K562 (cell line): ENCODE measurements at regions not wholly inside any gene's neighbourhood (a gene's known extent, or its start where the extent isn't known, plus 50 kb on each side); places are given as distances from the start of the nearest gene placed in this dataset.

Experiments
- ATAC-seq: fragments of 200-7000 bp; cut with Tn5 transposase; 3 replicates; pipeline ENCODE4 v1.9.1; 2020; ENCODE audit warnings: moderate library complexity
- BruUV-seq: library from RNA; stranded (reverse); fragments of 400-500 nt; replicated peaks from 2 replicates; lab custom pipeline; 2021; lab: Mats Ljungman, UMichigan
- CTCF ChIA-PET: fragments of 300-600 bp; formaldehyde crosslinking; extraction: SDS; loops from one replicate; lab custom pipeline; 2021; ENCODE audit warnings: low intra/inter-chr PET ratio; lab: Yijun Ruan, JAX
- POLR2A ChIA-PET: fragments of 300-600, 350-650 bp; sonication (Branson Sonifier 250); formaldehyde crosslinking; extraction: SDS; loops from one replicate; lab custom pipeline; 2021; ENCODE audit warnings: antibody characterized with exemption, inconsistent platforms; lab: Yijun Ruan, JAX
- DNase-seq, 4 experiments: peaks; one replicate each; pipeline versions ENCODE4 v3.0.0 to v3.0.0-alpha.2; 2011 to 2018; ENCODE audit warnings: low spot score in 3 of 4, mixed read lengths in 3 of 4; ENCODE audit errors: extremely low read depth in 1 of 4
- FAIRE-seq: peaks from 2 replicates; lab custom pipeline; 2011; peaks lifted over from hg19 to GRCh38; lab: Jason Lieb, UNC
- H2AFZ ChIP-seq: 2 replicates; pipeline ENCODE4 v1.6.0; 2011; ENCODE audit warnings: low read depth, low read length, control low read depth, inconsistent platforms
- H3K27ac ChIP-seq: fragments of 200-600 bp; 3 replicates; pipeline ENCODE4 v1.8.0; 2011; ENCODE audit warnings: low read depth, mild to moderate bottlenecking, control low read depth, inconsistent platforms, low read length, moderate library complexity, mixed read lengths; ENCODE audit errors: extremely low read depth
- H3K27me3 ChIP-seq, 2 experiments: fragments of 300-600 bp in 1 of 2; 2 replicates in 1 of 2; 3 replicates in 1 of 2; pipeline versions ENCODE4 v1.6.0 to v1.8.0; 2011; ENCODE audit warnings: inconsistent platforms in 2 of 2, low read length in 2 of 2, mild to moderate bottlenecking in 1 of 2, mixed read lengths in 1 of 2, moderate library complexity in 1 of 2; ENCODE audit not compliant: control insufficient read depth in 2 of 2, insufficient read depth in 2 of 2
- H3K36me3 ChIP-seq: fragments of 300-600 bp; 3 replicates; pipeline ENCODE4 v1.8.0; 2011; ENCODE audit warnings: mild to moderate bottlenecking, low read length, inconsistent platforms; ENCODE audit not compliant: control insufficient read depth, insufficient read depth
- H3K4me1 ChIP-seq, 2 experiments: fragments of 200-600 bp in 1 of 2; replicated peaks in 1 of 2; 2 replicates in 1 of 2; 3 replicates in 1 of 2; pipeline versions ENCODE4 v1.5.1 to v1.8.0; 2011; ENCODE audit warnings: inconsistent platforms in 2 of 2, low read length in 2 of 2, mild to moderate bottlenecking in 1 of 2, mixed read lengths in 1 of 2, moderate library complexity in 1 of 2; ENCODE audit not compliant: control insufficient read depth in 2 of 2, insufficient read depth in 2 of 2
- H3K4me2 ChIP-seq: 2 replicates; pipeline ENCODE4 v1.6.1; 2011; ENCODE audit warnings: low read length, control low read depth, inconsistent platforms, mixed read lengths; ENCODE audit not compliant: insufficient read depth
- H3K4me3 ChIP-seq: fragments of 200-600 bp; sonication (generic), shearing (Covaris generic); 2 replicates; pipeline ENCODE4 v1.5.1; 2016; ENCODE audit warnings: control low read depth, inconsistent platforms
- H3K79me2 ChIP-seq: fragments of 200-600 bp; 3 replicates; pipeline ENCODE4 v1.8.0; 2011; ENCODE audit warnings: low read length, inconsistent platforms; ENCODE audit not compliant: control insufficient read depth, insufficient read depth
- H3K9ac ChIP-seq, 2 experiments: 2 replicates each; pipeline versions ENCODE4 v1.6.0 to v1.6.1; 2011; ENCODE audit warnings: low read depth in 2 of 2, low read length in 2 of 2, control low read depth in 1 of 2, inconsistent platforms in 1 of 2, mild to moderate bottlenecking in 1 of 2, mixed read lengths in 1 of 2; ENCODE audit not compliant: insufficient read depth in 1 of 2
- H3K9me1 ChIP-seq: one replicate; pipeline ENCODE4 v1.6.0; 2011; ENCODE audit warnings: inconsistent platforms, mild to moderate bottlenecking, low read length, moderate library complexity; ENCODE audit not compliant: control insufficient read depth, insufficient read depth
- H3K9me3 ChIP-seq: replicated peaks from 2 replicates; pipeline ENCODE4 v1.5.1; 2011; ENCODE audit warnings: low read depth, low read length, inconsistent platforms; ENCODE audit not compliant: control insufficient read depth, insufficient read depth
- H4K20me1 ChIP-seq: replicated peaks from 2 replicates; pipeline ENCODE4 v1.6.1; 2011; ENCODE audit warnings: low read length, inconsistent platforms, mixed read lengths; ENCODE audit not compliant: control insufficient read depth, insufficient read depth
- DDX20 ChIP-seq: fragments of 450-650 bp; IDR thresholded peaks from 2 replicates; pipeline ENCODE4 v1.6.1; 2016; ENCODE audit warnings: missing genetic modification characterization, low read depth, mild to moderate bottlenecking, missing compliant biosample characterization, moderate library complexity
- FOXK1 ChIP-seq: sonication (generic); formaldehyde crosslinking; IDR thresholded peaks from 2 replicates; pipeline ENCODE4 v1.8.0; 2022; ENCODE audit warnings: missing genetic modification reagents, mild to moderate bottlenecking, borderline replicate concordance
- ZC3H11A ChIP-seq: IDR thresholded peaks from 2 replicates; pipeline ENCODE4 v1.6.1; 2012; ENCODE audit warnings: low read depth, low read length, improper control_type of control experiment
- ZNF444 ChIP-seq: fragments of 250-450 bp; sonication (Bioruptor Pico); IDR thresholded peaks from 2 replicates; pipeline ENCODE4 v1.4.0; 2020; ENCODE audit warnings: mild to moderate bottlenecking, moderate library complexity
- ZNF695 ChIP-seq: fragments of 450-650 bp; formaldehyde crosslinking; IDR thresholded peaks from 2 replicates; pipeline ENCODE4 v1.4.0; 2020; ENCODE audit warnings: mild to moderate bottlenecking, moderate library complexity
- WGBS: fragments of 100-300 bp; shearing (Covaris generic); methylation state at CpG from one replicate; pipeline ENCODE4 v1.1.6; 2016; ENCODE audit warnings: low coverage, mixed read lengths; ENCODE audit not compliant: insufficient coverage; ENCODE audit errors: missing lambda C conversion rate; 5-methylcytosine and 5-hydroxymethylcytosine counted together
- in situ Hi-C: fragments of 300-500 bp; cut with MboI; formaldehyde crosslinking; loops from 4 replicates; pipeline ENCODE4 v1.15.0; 2018; ENCODE audit warnings: inconsistent platforms, mixed read lengths
- intact Hi-C: fragments of 100-400 bp; cut with micrococcal nuclease; formaldehyde crosslinking; loops from 2 replicates; pipeline ENCODE4 v1.14.2; 2022
- TF ChIP-seq, protein P1 (sequence below): fragments of 450-650 bp; IDR thresholded peaks from 2 replicates; pipeline ENCODE4 v1.6.1; 2018; ENCODE audit not compliant: partially characterized antibody
- TF ChIP-seq, protein P2 (sequence below), 2 experiments: fragments of 450-650 bp; IDR thresholded peaks; 2 replicates each; pipeline ENCODE4 v1.6.1; 2018; ENCODE audit warnings: mild to moderate bottlenecking in 2 of 2, low read depth in 1 of 2; ENCODE audit not compliant: partially characterized antibody in 2 of 2

DNA sequence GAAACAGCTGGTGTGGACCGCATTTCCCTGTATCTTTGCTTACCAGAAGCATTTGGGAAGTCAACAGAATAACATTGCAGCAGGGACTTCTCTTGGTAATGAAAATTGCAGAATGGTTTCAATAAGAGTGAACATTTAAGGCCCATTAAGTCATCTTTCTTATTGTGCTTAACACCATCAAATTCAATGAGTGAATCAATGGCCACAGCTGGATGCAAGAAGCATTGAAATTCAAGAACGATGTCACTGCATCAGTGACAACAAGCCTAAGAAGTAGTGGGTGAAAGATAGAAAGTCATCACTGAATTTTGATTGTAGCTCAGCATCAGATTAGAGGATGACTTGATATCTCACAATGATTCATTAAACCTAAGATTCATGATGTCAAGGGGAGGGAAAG is 93.9 kb upstream of the GPM6A start:
- no peak for ATAC-seq

More for the DNA sequence above, 93.9 kb upstream of the GPM6A start:
- Histone ChIP-seq H3K9me1 (no peaks in the 10 kb centered on the region), H3K4me1 (no peaks in the 10 kb centered on the region), H3K4me2 (no peak overlapping the region), H3K36me3 (no peaks in the 10 kb centered on the region), H3K79me2 (no peaks in the 10 kb centered on the region), H4K20me1 (no peaks in the 10 kb centered on the region), H2AFZ (no peak overlapping the region), H3K27me3 (no peaks in the 10 kb centered on the region), H3K9ac (no peak overlapping the region), H3K27ac (no peak overlapping the region), H3K9me3 (no peaks in the 10 kb centered on the region), H3K4me3 (no peak overlapping the region)
- BruUV-seq = no TSS peak
- no peak for DNase-seq
- TF ChIP-seq, protein P1, sequence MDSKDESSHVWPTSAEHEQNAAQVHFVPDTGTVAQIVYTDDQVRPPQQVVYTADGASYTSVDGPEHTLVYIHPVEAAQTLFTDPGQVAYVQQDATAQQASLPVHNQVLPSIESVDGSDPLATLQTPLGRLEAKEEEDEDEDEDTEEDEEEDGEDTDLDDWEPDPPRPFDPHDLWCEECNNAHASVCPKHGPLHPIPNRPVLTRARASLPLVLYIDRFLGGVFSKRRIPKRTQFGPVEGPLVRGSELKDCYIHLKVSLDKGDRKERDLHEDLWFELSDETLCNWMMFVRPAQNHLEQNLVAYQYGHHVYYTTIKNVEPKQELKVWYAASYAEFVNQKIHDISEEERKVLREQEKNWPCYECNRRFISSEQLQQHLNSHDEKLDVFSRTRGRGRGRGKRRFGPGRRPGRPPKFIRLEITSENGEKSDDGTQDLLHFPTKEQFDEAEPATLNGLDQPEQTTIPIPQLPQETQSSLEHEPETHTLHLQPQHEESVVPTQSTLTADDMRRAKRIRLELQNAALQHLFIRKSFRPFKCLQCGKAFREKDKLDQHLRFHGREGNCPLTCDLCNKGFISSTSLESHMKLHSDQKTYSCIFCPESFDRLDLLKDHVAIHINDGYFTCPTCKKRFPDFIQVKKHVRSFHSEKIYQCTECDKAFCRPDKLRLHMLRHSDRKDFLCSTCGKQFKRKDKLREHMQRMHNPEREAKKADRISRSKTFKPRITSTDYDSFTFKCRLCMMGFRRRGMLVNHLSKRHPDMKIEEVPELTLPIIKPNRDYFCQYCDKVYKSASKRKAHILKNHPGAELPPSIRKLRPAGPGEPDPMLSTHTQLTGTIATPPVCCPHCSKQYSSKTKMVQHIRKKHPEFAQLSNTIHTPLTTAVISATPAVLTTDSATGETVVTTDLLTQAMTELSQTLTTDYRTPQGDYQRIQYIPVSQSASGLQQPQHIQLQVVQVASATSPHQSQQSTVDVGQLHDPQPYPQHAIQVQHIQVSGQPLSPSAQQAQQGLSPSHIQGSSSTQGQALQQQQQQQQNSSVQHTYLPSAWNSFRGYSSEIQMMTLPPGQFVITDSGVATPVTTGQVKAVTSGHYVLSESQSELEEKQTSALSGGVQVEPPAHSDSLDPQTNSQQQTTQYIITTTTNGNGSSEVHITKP = no peak
- TF ChIP-seq FOXK1 (CRISPR knock-in tag) (no peak), DDX20 (tag) (no peak), ZNF695 (no peak), ZC3H11A (no peak), ZNF444 (no peak)
- TF ChIP-seq, protein P2, sequence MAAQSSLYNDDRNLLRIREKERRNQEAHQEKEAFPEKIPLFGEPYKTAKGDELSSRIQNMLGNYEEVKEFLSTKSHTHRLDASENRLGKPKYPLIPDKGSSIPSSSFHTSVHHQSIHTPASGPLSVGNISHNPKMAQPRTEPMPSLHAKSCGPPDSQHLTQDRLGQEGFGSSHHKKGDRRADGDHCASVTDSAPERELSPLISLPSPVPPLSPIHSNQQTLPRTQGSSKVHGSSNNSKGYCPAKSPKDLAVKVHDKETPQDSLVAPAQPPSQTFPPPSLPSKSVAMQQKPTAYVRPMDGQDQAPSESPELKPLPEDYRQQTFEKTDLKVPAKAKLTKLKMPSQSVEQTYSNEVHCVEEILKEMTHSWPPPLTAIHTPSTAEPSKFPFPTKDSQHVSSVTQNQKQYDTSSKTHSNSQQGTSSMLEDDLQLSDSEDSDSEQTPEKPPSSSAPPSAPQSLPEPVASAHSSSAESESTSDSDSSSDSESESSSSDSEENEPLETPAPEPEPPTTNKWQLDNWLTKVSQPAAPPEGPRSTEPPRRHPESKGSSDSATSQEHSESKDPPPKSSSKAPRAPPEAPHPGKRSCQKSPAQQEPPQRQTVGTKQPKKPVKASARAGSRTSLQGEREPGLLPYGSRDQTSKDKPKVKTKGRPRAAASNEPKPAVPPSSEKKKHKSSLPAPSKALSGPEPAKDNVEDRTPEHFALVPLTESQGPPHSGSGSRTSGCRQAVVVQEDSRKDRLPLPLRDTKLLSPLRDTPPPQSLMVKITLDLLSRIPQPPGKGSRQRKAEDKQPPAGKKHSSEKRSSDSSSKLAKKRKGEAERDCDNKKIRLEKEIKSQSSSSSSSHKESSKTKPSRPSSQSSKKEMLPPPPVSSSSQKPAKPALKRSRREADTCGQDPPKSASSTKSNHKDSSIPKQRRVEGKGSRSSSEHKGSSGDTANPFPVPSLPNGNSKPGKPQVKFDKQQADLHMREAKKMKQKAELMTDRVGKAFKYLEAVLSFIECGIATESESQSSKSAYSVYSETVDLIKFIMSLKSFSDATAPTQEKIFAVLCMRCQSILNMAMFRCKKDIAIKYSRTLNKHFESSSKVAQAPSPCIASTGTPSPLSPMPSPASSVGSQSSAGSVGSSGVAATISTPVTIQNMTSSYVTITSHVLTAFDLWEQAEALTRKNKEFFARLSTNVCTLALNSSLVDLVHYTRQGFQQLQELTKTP (IDR thresholded peaks at IDR 0.05; ENCODE audit: low read depth in 1 of 2, partially characterized antibody in 2 of 2) = no peak
- whole genome bisulfite sequencing = 5% methylated on average over 2 of the region's 2 CpGs
- FAIRE-seq = no peak
- ChIA-PET POLR2A (no interaction called here), CTCF (no interaction called here)
- in situ Hi-C loops (no loop called here), intact Hi-C loops (no loop called here)
